ENCODE measurements at regions not wholly inside any gene's neighbourhood (a gene's known extent, or its start where the extent isn't known, plus 50 kb on each side); places are given as distances from the start of the nearest gene placed in this dataset.
"Not testable (repeated sequence)": the region's sequence is repeated elsewhere in the genome, so short reads cannot be mapped to it uniquely, and the experiment has no call there.

DNA sequence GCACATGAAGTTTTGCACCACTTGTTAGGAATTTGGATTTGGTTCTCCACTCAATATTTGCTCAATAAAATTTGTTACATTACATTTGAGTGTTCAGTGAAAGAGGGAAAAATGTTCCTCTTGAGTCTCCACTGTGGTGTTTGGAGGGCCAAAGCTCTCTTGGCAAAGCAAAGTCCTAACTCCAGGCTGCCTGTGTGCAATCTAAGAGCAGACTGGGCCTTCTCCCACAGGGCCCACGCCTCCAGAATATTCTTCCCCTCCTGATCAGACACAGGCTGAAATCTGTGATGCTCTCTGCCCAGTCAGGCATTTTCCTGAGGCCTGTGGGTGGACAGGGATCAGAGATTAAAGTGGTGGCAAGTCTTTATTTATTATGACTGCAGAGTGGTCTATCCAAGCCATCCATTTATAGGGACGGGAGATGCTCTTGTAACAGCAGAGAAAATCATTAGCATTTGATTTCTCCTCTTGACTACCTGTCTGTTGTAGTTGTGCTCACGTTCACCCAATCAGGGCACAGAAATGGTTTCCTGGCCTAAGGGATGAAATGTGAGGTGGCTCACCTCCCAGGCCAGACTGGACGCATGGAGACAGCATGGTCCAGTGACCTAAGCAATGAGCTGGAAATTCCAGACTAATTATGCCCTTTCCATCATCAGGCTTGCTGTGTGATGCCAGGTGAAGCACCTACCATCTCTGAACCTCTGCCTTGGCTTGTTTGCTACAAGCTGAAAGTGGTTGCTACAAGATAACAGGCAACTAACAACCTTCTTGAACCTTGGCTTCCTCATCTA lies 147.1 kb upstream of the NRBF2 start:
- TF ChIP-seq ZFX (IDR thresholded peaks at IDR 0.05), result no peak

DNA sequence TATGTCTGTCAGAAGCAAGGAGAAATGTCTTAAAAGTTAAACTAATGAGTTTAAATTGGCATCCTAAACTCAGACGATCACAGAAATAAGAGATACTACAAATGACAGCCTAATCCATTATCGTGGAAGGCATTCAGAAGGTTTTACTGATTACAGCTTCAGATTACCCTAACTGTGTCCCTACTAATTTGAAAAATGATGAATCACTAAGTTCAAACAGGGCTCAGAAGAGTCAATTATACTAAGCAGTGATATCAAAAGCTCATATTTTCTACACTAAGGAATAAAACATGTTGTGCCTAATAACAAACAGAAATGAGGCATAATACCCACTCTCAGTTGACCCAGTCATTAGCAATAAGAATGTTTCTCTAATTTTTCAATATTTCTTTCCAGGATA lies 152.0 kb upstream of the NRBF2 start:
- no peak for TF ChIP-seq ZFX (IDR thresholded peaks at IDR 0.05)
- TF ChIP-seq, protein P1, sequence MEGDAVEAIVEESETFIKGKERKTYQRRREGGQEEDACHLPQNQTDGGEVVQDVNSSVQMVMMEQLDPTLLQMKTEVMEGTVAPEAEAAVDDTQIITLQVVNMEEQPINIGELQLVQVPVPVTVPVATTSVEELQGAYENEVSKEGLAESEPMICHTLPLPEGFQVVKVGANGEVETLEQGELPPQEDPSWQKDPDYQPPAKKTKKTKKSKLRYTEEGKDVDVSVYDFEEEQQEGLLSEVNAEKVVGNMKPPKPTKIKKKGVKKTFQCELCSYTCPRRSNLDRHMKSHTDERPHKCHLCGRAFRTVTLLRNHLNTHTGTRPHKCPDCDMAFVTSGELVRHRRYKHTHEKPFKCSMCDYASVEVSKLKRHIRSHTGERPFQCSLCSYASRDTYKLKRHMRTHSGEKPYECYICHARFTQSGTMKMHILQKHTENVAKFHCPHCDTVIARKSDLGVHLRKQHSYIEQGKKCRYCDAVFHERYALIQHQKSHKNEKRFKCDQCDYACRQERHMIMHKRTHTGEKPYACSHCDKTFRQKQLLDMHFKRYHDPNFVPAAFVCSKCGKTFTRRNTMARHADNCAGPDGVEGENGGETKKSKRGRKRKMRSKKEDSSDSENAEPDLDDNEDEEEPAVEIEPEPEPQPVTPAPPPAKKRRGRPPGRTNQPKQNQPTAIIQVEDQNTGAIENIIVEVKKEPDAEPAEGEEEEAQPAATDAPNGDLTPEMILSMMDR (conservative IDR thresholded peaks at IDR 0.05), result no peak
- H3K27ac ChIP-seq, result no peak overlapping the region

More for the DNA sequence above, 147.1 kb upstream of the NRBF2 start:
- H3K27ac ChIP-seq, result no peak overlapping the region

DNA sequence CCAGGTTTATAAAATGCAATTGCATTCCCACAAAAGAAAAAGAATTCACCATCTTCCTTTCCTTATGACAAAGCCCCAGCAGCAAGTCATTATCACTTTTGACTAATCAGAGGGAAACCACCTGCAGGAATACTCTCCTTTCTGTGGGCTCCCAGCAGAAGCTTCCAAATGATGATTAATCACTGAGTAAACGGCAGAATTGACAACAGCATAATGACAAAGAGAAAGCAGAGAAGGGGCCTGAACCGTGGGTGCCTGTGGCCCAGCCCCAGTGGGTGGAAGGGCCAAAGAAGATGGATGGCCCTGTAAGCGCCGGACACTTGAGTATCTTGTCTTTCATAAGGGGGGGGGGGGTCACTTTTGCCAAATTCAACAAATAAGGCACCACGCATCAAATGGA lies 152.4 kb upstream of the NRBF2 start:
- TF ChIP-seq ZFX (IDR thresholded peaks at IDR 0.05), result no peak
- TF ChIP-seq, protein P1 (conservative IDR thresholded peaks at IDR 0.05), result no peak

DNA sequence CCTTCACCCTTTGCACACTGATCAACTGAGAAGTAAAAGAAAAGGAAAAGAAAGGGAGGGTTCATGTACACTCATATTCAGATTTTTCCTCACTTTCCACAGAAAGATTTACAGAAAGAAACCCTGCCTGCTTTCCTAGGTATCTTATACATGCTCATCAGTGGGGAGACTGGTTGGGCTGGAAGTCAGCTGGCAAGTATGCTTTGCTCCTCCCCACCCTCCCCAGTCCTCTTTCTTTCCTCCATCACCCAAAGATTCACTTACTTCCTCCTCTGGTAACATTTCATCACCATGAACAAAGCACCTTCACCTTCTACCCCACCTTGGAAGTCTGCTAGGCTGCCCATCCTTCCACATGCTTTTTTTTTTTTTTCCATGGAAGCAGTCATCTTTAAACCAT lies 153.2 kb upstream of the NRBF2 start:
- TF ChIP-seq ZFX (IDR thresholded peaks at IDR 0.05), result no peak
- TF ChIP-seq, protein P1 (conservative IDR thresholded peaks at IDR 0.05), result no peak
- H3K27ac ChIP-seq, result no peak overlapping the region

More for the DNA sequence above, 152.4 kb upstream of the NRBF2 start:
- H3K27ac ChIP-seq, result no peak overlapping the region

DNA sequence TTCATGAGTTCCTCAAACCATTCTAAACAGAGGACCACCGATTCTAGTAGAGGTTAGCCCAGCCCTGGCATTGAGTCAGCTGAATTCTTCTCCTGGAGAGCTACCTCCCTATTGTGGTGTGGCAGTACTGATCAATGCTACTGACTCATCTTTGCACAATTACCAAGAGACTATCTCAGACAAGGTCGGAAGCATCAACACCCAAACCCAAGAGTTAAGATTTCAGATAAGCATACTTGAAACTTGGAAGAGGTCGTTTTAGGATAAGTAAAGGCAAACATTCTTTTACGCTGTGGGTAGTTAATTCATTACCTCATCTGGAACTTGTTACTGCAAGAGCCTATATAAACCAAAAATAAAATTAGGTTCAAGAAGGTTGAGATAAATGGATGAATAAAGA lies 154.6 kb upstream of the NRBF2 start:
- no peak overlapping the region for H3K27ac ChIP-seq
- TF ChIP-seq, protein P1 (conservative IDR thresholded peaks at IDR 0.05), result no peak
- TF ChIP-seq ZFX (IDR thresholded peaks at IDR 0.05), result no peak

DNA sequence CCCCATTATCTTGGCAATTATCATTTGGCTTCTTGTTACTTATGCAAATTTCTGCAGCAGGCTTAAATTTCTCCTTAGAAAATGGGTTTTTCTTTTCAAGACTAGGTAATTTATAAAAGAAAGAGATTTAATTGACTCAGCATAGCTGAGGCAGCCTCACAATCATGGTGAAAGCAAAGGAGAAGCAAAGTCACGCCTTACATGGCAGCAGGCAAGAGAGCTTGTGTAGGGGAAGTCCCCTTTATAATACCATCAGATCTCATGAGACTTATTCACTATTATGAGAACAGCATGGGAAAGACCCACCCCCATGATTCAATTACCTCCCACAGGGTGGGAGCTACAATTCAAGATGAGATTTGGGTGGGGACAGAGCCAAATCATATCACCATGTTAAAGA lies 158.3 kb upstream of the NRBF2 start:
- not testable (repeated sequence) for H3K27ac ChIP-seq

DNA sequence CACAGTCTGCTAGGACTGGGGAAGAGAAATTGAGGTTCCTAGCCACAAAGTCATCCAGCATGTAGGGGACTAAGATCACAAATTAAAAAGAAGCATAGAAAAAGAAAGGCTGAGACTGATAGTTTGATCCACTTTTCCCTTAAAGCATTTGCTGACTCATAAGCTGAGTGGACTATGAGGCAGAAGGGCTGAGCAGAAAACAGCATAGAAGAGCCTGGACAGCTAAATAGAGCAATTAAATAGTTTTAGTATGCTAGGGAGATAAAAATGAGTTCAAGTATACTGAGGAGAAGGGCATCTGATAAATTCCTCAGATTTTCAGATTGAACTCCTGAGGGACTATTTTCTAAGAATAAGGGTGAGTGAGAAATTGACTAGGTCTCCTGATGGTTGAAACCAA lies 155.9 kb upstream of the EGR2 start:
- no peak overlapping the region for H3K27ac ChIP-seq
- no peak for TF ChIP-seq ZFX (IDR thresholded peaks at IDR 0.05)
- TF ChIP-seq, protein P1 (conservative IDR thresholded peaks at IDR 0.05), result no peak

DNA sequence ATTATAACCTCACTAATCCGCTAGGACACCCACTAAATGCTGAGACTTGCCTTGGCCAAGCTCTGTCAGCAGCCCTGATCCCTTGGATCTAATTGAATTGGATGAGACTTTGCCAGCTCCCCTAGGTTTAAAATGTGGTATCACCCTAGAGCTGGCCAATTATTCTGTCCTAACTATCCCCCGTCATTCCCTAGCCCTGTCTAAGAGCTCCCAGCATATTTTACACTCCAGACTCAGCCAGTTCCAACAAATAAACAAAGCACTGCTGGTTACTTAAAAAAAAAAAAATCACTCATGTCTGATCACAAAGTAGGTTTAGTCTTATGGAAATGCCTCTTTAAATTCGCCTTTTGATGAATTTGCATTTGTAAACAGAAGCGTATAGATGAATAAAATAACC lies 147.9 kb upstream of the EGR2 start:
- TF ChIP-seq, protein P1 (conservative IDR thresholded peaks at IDR 0.05), result no peak
- TF ChIP-seq ZFX (IDR thresholded peaks at IDR 0.05), result no peak
- H3K27ac ChIP-seq, result no peak overlapping the region

All from C4-2B (cell line).